DOHH2 (cell line): ENCODE measurements at regions not wholly inside any gene's neighbourhood (a gene's known extent, or its start where the extent isn't known, plus 50 kb on each side); places are given as distances from the start of the nearest gene placed in this dataset.

Experiments used
- EZH2phosphoT487 ChIP-seq: fragments of 200-600 bp; sonication (generic); IDR thresholded peaks from 2 replicates; pipeline ENCODE4 v1.6.1; 2017; ENCODE audit warnings: borderline replicate concordance, mild to moderate bottlenecking, antibody characterized with exemption, low read length, moderate library complexity, mixed read lengths
- TF ChIP-seq, protein P1 (sequence below): fragments of 200-600 bp; sonication (generic); IDR thresholded peaks from one replicate; pipeline ENCODE4 v1.5.1; 2014; ENCODE audit warnings: antibody characterized with exemption, mild to moderate bottlenecking, low read depth, low read length; ENCODE audit not compliant: poor library complexity, severe bottlenecking

DNA sequence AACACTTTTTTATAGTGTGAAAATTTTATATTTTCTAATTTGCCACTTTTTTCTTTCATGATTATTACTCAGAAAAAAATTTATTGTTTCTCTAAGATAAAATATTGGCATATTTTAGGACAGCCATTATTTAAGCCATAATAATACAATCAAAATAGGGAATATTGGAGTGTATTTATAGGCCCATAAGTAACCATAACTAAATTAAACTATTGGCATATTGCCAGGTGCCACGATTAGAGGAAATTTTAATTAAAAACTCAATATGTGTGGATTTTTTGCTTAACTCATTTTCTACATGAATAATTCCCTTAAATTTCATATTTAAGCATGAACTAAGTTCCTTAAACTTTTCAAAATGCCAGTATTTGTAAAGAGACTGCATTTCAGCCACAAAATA is 587.8 kb downstream of the IPMK start:
- TF ChIP-seq, protein P1, sequence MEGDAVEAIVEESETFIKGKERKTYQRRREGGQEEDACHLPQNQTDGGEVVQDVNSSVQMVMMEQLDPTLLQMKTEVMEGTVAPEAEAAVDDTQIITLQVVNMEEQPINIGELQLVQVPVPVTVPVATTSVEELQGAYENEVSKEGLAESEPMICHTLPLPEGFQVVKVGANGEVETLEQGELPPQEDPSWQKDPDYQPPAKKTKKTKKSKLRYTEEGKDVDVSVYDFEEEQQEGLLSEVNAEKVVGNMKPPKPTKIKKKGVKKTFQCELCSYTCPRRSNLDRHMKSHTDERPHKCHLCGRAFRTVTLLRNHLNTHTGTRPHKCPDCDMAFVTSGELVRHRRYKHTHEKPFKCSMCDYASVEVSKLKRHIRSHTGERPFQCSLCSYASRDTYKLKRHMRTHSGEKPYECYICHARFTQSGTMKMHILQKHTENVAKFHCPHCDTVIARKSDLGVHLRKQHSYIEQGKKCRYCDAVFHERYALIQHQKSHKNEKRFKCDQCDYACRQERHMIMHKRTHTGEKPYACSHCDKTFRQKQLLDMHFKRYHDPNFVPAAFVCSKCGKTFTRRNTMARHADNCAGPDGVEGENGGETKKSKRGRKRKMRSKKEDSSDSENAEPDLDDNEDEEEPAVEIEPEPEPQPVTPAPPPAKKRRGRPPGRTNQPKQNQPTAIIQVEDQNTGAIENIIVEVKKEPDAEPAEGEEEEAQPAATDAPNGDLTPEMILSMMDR = no peak
- TF ChIP-seq EZH2phosphoT487 = no peak
